Fibroblast of the aortic adventitia (primary cell): ENCODE measurements at regions not wholly inside any gene's neighbourhood (a gene's known extent, or its start where the extent isn't known, plus 50 kb on each side); places are given as distances from the start of the nearest gene placed in this dataset.

ENCODE experiments used
- DNase-seq: peaks from one replicate; pipeline ENCODE4 v3.0.0-alpha.2; 2010; ENCODE audit warnings: low read depth
- H3K4me3 ChIP-seq: 2 replicates; pipeline ENCODE4 v1.5.1; 2011; ENCODE audit warnings: low read depth, mild to moderate bottlenecking, control low read depth, low read length, moderate library complexity
- TF ChIP-seq, protein P1 (sequence below): IDR thresholded peaks from 2 replicates; pipeline ENCODE4 v1.5.1; 2011; ENCODE audit warnings: mild to moderate bottlenecking, low read length, control low read depth, inconsistent platforms; ENCODE audit not compliant: insufficient read depth

DNA sequence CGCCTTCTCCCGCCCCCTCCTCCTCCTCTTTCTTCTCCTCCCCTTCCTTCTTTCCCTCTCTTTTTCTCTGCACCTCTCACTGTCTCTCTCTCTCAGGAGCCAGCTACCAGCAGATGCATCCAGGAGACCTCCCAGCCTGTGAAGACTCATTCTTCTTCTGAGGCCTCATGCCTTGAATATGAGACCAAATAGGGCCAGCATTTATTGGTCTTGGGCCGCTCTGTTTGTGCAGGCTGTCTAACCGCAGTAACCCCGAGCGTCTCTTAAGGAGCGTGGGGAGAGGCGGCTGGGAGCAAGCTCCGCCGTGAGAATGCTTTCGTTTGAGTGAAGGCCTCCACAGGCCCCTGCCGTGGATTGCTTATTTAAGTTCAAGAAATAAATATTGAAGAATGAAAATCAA, 167.0 kb downstream of the NUFIP1 start:
- no peak overlapping the region for H3K4me3 ChIP-seq
- no peak for DNase-seq
- TF ChIP-seq, protein P1, sequence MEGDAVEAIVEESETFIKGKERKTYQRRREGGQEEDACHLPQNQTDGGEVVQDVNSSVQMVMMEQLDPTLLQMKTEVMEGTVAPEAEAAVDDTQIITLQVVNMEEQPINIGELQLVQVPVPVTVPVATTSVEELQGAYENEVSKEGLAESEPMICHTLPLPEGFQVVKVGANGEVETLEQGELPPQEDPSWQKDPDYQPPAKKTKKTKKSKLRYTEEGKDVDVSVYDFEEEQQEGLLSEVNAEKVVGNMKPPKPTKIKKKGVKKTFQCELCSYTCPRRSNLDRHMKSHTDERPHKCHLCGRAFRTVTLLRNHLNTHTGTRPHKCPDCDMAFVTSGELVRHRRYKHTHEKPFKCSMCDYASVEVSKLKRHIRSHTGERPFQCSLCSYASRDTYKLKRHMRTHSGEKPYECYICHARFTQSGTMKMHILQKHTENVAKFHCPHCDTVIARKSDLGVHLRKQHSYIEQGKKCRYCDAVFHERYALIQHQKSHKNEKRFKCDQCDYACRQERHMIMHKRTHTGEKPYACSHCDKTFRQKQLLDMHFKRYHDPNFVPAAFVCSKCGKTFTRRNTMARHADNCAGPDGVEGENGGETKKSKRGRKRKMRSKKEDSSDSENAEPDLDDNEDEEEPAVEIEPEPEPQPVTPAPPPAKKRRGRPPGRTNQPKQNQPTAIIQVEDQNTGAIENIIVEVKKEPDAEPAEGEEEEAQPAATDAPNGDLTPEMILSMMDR = no peak

DNA sequence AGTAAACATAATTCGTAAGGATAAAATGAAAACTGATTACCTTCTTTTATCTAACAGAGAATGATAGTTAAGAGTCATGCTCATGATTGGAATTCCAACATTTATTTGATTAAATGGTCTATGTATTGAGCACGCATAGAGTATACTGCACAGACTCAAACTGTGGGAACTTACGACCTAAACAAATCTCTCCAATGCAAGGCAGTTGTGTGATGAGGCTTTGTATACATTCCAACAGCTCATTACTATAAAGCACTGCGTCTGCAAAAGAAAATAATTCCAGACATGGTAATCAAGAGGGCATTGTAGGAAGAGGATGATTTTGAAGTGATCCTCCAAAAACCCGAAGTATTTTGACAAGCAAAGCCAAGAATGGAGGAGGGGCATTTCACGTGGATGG, 169.5 kb downstream of the NUFIP1 start:
- no peak overlapping the region for H3K4me3 ChIP-seq
- TF ChIP-seq, protein P1 = no peak
- DNase-seq = no peak

DNA sequence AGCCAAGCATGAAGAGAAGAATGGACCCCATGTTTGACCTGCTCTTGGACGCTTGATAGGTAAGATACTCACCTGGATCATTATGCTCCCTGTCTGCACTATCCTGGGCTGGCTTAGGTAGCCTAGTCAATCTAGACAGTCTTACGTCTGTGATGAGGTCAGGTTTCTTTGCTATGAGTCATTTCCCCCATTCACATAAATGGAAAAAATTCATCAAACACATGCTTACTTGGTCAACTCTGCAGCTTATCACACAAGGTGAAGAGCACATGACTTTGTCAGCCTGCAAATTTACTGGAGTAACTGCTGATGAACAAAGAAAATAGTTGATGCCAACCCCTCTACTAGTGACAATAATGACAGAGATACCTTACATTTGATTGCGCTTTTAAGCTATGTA, 170.0 kb downstream of the NUFIP1 start:
- TF ChIP-seq, protein P1 = no peak
- H3K4me3 ChIP-seq = no peak overlapping the region
- DNase-seq = peak; percentile 75

DNA sequence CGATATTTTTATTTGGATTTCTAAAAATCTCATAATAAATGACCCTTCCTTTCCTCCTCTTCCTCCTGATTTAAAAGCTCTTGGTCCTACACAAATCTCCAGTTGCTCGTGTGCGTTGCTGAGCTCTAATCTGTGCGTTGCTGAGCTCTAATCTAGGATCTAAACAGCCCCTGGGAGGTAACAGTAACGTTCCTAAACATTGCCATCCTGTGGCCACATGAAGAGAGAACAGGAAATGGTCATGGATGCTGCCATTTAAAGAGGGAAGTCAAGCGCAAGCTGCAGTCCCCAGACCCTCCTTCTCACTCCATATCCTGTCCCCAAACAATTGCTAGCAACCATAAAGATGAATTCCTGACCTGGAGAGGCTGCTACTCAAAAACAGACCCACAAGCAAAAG, 170.8 kb downstream of the NUFIP1 start:
- TF ChIP-seq, protein P1 = no peak
- no peak overlapping the region for H3K4me3 ChIP-seq
- no peak for DNase-seq

DNA sequence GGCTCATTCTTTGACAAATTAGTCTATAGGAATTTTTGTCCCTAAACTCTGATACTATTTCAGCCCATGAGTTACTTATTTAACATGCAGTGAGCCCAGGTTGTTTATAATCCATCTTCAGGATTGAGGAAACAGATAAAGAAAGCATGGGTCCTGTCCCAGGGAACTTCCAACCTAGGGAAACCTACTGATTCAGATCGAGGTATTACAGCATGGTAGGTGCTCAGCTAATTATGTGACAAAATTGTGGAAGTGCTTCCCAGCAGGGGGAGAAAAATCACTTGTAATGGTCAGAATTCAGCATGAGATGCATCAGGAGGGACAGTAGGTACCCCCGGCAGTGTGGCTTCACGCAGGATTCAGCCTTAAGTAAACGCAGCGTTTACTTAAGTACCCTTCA, 171.3 kb downstream of the NUFIP1 start:
- H3K4me3 ChIP-seq = no peak overlapping the region
- TF ChIP-seq, protein P1 = no peak
- no peak for DNase-seq

DNA sequence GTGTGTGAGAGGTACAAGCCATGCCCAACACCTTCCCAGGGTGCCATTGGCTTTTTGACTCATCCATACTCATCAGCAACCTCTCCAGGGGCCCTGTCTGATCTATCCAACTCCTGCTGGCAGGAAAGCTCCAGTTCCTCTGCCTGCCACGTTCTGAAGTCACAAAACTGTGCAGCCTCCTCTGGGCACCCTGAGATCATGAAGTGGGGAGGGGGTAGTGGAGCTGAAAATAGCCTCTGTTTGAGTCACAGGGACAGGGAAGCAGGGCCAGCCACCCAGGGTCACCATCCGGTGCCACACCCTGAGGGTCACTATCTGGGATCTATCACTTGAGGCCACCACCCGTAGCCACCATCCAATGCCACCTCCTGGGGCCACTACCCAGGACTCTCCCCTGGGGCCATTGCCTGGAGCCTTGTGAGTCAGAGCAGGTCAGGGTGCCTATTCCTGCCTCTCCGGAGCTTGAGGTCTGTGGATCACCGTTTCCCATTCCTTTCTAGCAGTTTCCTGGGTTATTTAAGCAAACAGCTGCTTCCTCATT, 172.1 kb downstream of the NUFIP1 start:
- TF ChIP-seq, protein P1 = no peak
- DNase-seq = no peak

DNA sequence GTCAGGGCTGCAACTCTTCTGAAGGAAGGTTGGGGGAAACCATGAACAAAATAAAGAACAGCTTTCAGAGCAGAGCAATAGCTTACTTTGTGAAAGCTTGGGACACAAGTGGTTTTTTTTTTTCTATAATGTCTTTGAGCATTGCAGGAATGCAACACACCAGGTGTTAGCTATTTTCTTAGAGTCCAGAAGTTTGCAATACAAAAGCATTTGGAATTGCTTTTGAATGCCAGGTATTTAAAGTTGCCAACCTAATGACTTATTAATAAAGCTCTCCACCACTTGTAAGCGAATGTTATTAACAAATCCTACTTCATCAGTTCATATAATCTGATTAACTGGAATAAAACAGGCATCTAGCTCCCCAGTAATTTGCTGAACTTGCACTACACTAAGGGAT, 172.6 kb downstream of the NUFIP1 start:
- TF ChIP-seq, protein P1 = no peak
- no peak overlapping the region for H3K4me3 ChIP-seq

More for the DNA sequence above, 172.1 kb downstream of the NUFIP1 start:
- no peak overlapping the region for H3K4me3 ChIP-seq

More for the DNA sequence above, 172.6 kb downstream of the NUFIP1 start:
- DNase-seq = no peak
